H9 (cell line): ENCODE measurements at regions not wholly inside any gene's neighbourhood (a gene's known extent, or its start where the extent isn't known, plus 50 kb on each side); places are given as distances from the start of the nearest gene placed in this dataset.

Source experiments
- DNase-seq: peaks from one replicate; pipeline ENCODE4 v3.0.0-alpha.2; 2017
- H2AFZ ChIP-seq: one replicate; pipeline ENCODE4 v1.6.1; 2013; ENCODE audit warnings: mild to moderate bottlenecking, low read length, control low read depth, moderate library complexity
- H2AK5ac ChIP-seq: 2 replicates; pipeline ENCODE4 v1.6.1; 2013; ENCODE audit warnings: low read length, control low read depth, mixed read lengths; ENCODE audit not compliant: insufficient read length
- H2BK120ac ChIP-seq: one replicate; pipeline ENCODE4 v1.6.1; 2013; ENCODE audit warnings: low read depth, mild to moderate bottlenecking, low read length, control low read depth, inconsistent platforms; ENCODE audit not compliant: poor library complexity, severe bottlenecking
- H2BK12ac ChIP-seq: 2 replicates; pipeline ENCODE4 v1.6.1; 2013; ENCODE audit warnings: low read length, control low read depth, mixed read lengths, low read depth; ENCODE audit not compliant: insufficient read length
- H2BK15ac ChIP-seq: 2 replicates; pipeline ENCODE4 v1.6.1; 2013; ENCODE audit warnings: low read depth, low read length, control low read depth
- H2BK20ac ChIP-seq: one replicate; pipeline ENCODE4 v1.6.1; 2013; ENCODE audit warnings: low read depth, mild to moderate bottlenecking, low read length, control low read depth, inconsistent platforms; ENCODE audit not compliant: poor library complexity, severe bottlenecking
- H2BK5ac ChIP-seq: 2 replicates; pipeline ENCODE4 v1.6.1; 2013; ENCODE audit warnings: low read length, control low read depth, mixed read lengths; ENCODE audit not compliant: insufficient read length
- H3K14ac ChIP-seq: 2 replicates; pipeline ENCODE4 v1.6.1; 2013; ENCODE audit warnings: low read length, control low read depth; ENCODE audit not compliant: insufficient read depth
- H3K18ac ChIP-seq: 2 replicates; pipeline ENCODE4 v1.6.1; 2013; ENCODE audit warnings: low read depth, mild to moderate bottlenecking, mixed read lengths, low read length, control low read depth; ENCODE audit not compliant: insufficient read length
- H3K23ac ChIP-seq: 2 replicates; pipeline ENCODE4 v1.6.1; 2013; ENCODE audit warnings: low read length, control low read depth, mixed read lengths, low read depth; ENCODE audit not compliant: insufficient read length
- H3K23me2 ChIP-seq: 2 replicates; pipeline ENCODE4 v1.6.1; 2013; ENCODE audit warnings: low read depth, mild to moderate bottlenecking, mixed read lengths, low read length, control low read depth; ENCODE audit not compliant: insufficient read length, poor library complexity, severe bottlenecking
- H3K27ac ChIP-seq: 2 replicates; pipeline ENCODE4 v1.5.1; 2013; ENCODE audit warnings: low read length, control low read depth, mixed read lengths, low read depth; ENCODE audit not compliant: insufficient read length
- H3K27me3 ChIP-seq: 2 replicates; pipeline ENCODE4 v1.6.1; 2013; ENCODE audit warnings: low read length, control low read depth, inconsistent platforms; ENCODE audit not compliant: insufficient read depth
- H3K4ac ChIP-seq: 2 replicates; pipeline ENCODE4 v1.6.1; 2013; ENCODE audit warnings: low read depth, mild to moderate bottlenecking, control low read depth, inconsistent platforms, low read length, moderate library complexity
- H3K4me1 ChIP-seq: 2 replicates; pipeline ENCODE4 v1.6.1; 2013; ENCODE audit warnings: low read length, control low read depth, inconsistent platforms; ENCODE audit not compliant: insufficient read depth
- H3K4me2 ChIP-seq: 2 replicates; pipeline ENCODE4 v1.6.1; 2013; ENCODE audit warnings: low read length, control low read depth, mixed read lengths; ENCODE audit not compliant: insufficient read length, insufficient read depth
- H3K56ac ChIP-seq: 2 replicates; pipeline ENCODE4 v1.6.1; 2013; ENCODE audit warnings: low read depth, mild to moderate bottlenecking, mixed read lengths, low read length, control low read depth; ENCODE audit not compliant: insufficient read length
- H3K79me1 ChIP-seq: 2 replicates; pipeline ENCODE4 v1.6.1; 2013; ENCODE audit warnings: low read depth, mild to moderate bottlenecking, moderate library complexity, low read length, control low read depth, inconsistent platforms; ENCODE audit not compliant: insufficient read depth, poor library complexity, severe bottlenecking
- H3K79me2 ChIP-seq: 2 replicates; pipeline ENCODE4 v1.6.1; 2013; ENCODE audit warnings: low read length, control low read depth, inconsistent platforms; ENCODE audit not compliant: insufficient read depth
- H3K9ac ChIP-seq: 2 replicates; pipeline ENCODE4 v1.6.1; 2013; ENCODE audit warnings: low read length, control low read depth, mixed read lengths; ENCODE audit not compliant: insufficient read length; ENCODE audit errors: extremely low read depth
- H3K9me3 ChIP-seq: one replicate; pipeline ENCODE4 v1.6.1; 2013; ENCODE audit warnings: low read depth, low read length, inconsistent platforms; ENCODE audit not compliant: control insufficient read depth
- H3T11ph ChIP-seq: one replicate; pipeline ENCODE4 v1.6.1; 2013; ENCODE audit warnings: mild to moderate bottlenecking, low read length, control low read depth, inconsistent platforms
- H4K20me1 ChIP-seq: one replicate; pipeline ENCODE4 v1.6.1; 2013; ENCODE audit not compliant: control insufficient read depth, insufficient read length, insufficient read depth
- H4K5ac ChIP-seq: 2 replicates; pipeline ENCODE4 v1.6.1; 2013; ENCODE audit warnings: low read depth, mild to moderate bottlenecking, mixed read lengths, low read length, control low read depth; ENCODE audit not compliant: insufficient read length
- H4K8ac ChIP-seq: replicated peaks from 2 replicates; pipeline ENCODE4 v1.6.1; 2013; ENCODE audit warnings: low read length, control low read depth, mixed read lengths, low read depth; ENCODE audit not compliant: insufficient read length
- H4K91ac ChIP-seq: 2 replicates; pipeline ENCODE4 v1.6.1; 2013; ENCODE audit warnings: low read depth, mild to moderate bottlenecking, moderate library complexity, mixed read lengths, low read length, control low read depth; ENCODE audit not compliant: insufficient read length
- H3K27ac Mint-ChIP-seq, 3 experiments: 2 replicates in 2 of 3; 3 replicates in 1 of 3; pipeline ENCODE4 v1.8.0; 2020 to 2021; ENCODE audit warnings: mixed read lengths in 3 of 3, mild to moderate bottlenecking in 1 of 3, moderate library complexity in 1 of 3
- H3K27me3 Mint-ChIP-seq: 2 replicates; pipeline ENCODE4 v1.8.0; 2021; ENCODE audit warnings: low read depth, mild to moderate bottlenecking, moderate library complexity, mixed read lengths
- H3K36me3 Mint-ChIP-seq, 3 experiments: 2 replicates in 2 of 3; 3 replicates in 1 of 3; pipeline ENCODE4 v1.8.0; 2020 to 2021; ENCODE audit warnings: low read depth in 3 of 3, mixed read lengths in 3 of 3; ENCODE audit not compliant: insufficient read depth in 1 of 3
- H3K4me1 Mint-ChIP-seq, 2 experiments: 2 replicates each; pipeline ENCODE4 v1.8.0; 2020; ENCODE audit warnings: mixed read lengths in 2 of 2
- H3K4me3 Mint-ChIP-seq, 2 experiments: 2 replicates in 1 of 2; 3 replicates in 1 of 2; pipeline ENCODE4 v1.8.0; 2020 to 2021; ENCODE audit warnings: mild to moderate bottlenecking in 2 of 2, mixed read lengths in 2 of 2, moderate library complexity in 1 of 2
- H3K9me3 Mint-ChIP-seq, 2 experiments: 2 replicates in 1 of 2; 3 replicates in 1 of 2; pipeline ENCODE4 v1.8.0; 2020; ENCODE audit warnings: mild to moderate bottlenecking in 2 of 2, mixed read lengths in 2 of 2, moderate library complexity in 1 of 2
- WGBS: extraction: QIAGEN DNeasy Blood & Tissue Kit; methylation state at CpG from one replicate; pipeline ENCODE4 v1.1.7; 2013; ENCODE audit warnings: missing lambda C conversion rate, low lambda C conversion rate, mixed read lengths; ENCODE audit not compliant: insufficient read length; ENCODE audit errors: extremely low coverage; 5-methylcytosine and 5-hydroxymethylcytosine counted together
- TF ChIP-seq, protein P1 (sequence below): fragments of 200-600 bp; sonication (generic); conservative IDR thresholded peaks from 3 replicates; pipeline ENCODE4 v1.8.0; 2021; ENCODE audit warnings: antibody characterized with exemption, mild to moderate bottlenecking

DNA sequence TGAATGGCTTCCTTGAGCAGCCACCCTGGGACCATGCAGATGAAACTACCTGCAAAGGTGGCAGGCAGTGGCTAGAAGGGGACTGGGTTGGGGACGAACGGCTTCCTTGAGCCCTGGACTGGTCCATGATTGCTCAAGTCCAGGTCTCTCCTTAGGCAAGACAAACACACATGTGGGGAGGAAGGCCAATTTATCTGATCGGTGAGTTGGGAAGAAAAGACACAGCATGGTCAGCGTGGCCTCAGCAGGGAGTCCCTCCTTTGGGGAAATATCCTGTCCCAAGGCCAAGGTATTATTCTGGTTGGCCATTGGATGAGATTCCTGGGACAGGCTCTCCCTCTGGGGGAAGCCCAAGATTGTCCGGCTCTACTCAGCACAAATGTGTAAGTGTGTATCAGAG lies 116.3 kb upstream of the ERG start:
- no peak overlapping the region for H3K56ac ChIP-seq
- H3K9ac ChIP-seq, result no peak overlapping the region
- DNase-seq, result no peak
- no peaks in the 10 kb centered on the region for H3K27me3 ChIP-seq
- H3K27ac ChIP-seq, result no peak overlapping the region
- no peak overlapping the region for H3K18ac ChIP-seq
- no peaks in the 10 kb centered on the region for H3K79me2 ChIP-seq
- H2BK15ac ChIP-seq, result no peak overlapping the region
- no peak overlapping the region for H4K5ac ChIP-seq
- TF ChIP-seq, protein P1, sequence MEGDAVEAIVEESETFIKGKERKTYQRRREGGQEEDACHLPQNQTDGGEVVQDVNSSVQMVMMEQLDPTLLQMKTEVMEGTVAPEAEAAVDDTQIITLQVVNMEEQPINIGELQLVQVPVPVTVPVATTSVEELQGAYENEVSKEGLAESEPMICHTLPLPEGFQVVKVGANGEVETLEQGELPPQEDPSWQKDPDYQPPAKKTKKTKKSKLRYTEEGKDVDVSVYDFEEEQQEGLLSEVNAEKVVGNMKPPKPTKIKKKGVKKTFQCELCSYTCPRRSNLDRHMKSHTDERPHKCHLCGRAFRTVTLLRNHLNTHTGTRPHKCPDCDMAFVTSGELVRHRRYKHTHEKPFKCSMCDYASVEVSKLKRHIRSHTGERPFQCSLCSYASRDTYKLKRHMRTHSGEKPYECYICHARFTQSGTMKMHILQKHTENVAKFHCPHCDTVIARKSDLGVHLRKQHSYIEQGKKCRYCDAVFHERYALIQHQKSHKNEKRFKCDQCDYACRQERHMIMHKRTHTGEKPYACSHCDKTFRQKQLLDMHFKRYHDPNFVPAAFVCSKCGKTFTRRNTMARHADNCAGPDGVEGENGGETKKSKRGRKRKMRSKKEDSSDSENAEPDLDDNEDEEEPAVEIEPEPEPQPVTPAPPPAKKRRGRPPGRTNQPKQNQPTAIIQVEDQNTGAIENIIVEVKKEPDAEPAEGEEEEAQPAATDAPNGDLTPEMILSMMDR, result no peak
- H3K9me3 ChIP-seq, result no peaks in the 10 kb centered on the region
- H3K4me2 ChIP-seq, result no peak overlapping the region
- no peak overlapping the region for H3T11ph ChIP-seq
- H3K4me3 Mint-ChIP-seq, result no peak overlapping the region
- H4K91ac ChIP-seq, result no peak overlapping the region
- no peaks in the 10 kb centered on the region; a peak in 1 of 7 replicates for H3K36me3 Mint-ChIP-seq
- H3K4me1 Mint-ChIP-seq, result peaks cover 0 to 2% of the 10 kb centered on the region in 2 experiments; a peak in 1 of 4 replicates
- H4K20me1 ChIP-seq, result no peaks in the 10 kb centered on the region
- no peak overlapping the region for H2AFZ ChIP-seq
- no peaks in the 10 kb centered on the region for H3K23me2 ChIP-seq
- no peak overlapping the region for H2BK120ac ChIP-seq
- no peak overlapping the region for H2BK20ac ChIP-seq
- H2BK12ac ChIP-seq, result no peak overlapping the region
- H3K4ac ChIP-seq, result no peak overlapping the region
- H2BK5ac ChIP-seq, result no peak overlapping the region
- H3K14ac ChIP-seq, result no peak overlapping the region
- H3K23ac ChIP-seq, result no peak overlapping the region
- no peaks in the 10 kb centered on the region for H3K79me1 ChIP-seq
- no peaks in the 10 kb centered on the region for H3K4me1 ChIP-seq
- no CpG with 5 or more reads among the region's 5 CpGs for WGBS
- no peak overlapping the region for H4K8ac ChIP-seq
- no peaks in the 10 kb centered on the region; the same call in 1 of the 2 replicates for H3K27me3 Mint-ChIP-seq
- no peaks in the 10 kb centered on the region for H3K9me3 Mint-ChIP-seq
- H2AK5ac ChIP-seq, result no peak overlapping the region
- H3K27ac Mint-ChIP-seq, result no peak overlapping the region; a peak in 1 of 7 replicates
